ENCODE measurements at regions not wholly inside any gene's neighbourhood (a gene's known extent, or its start where the extent isn't known, plus 50 kb on each side); places are given as distances from the start of the nearest gene placed in this dataset.
"Not testable (repeated sequence)": the region's sequence is repeated elsewhere in the genome, so short reads cannot be mapped to it uniquely, and the experiment has no call there.

- Histone ChIP-seq H3K27ac (ENCODE audit: low read depth, low read length) (no peak overlapping the region), H3K36me3 (ENCODE audit: control insufficient read depth in 1 of 2, insufficient read depth in 2 of 2, low read length in 2 of 2) (no peaks in the 10 kb centered on the region), H3K4me1 (ENCODE audit: control insufficient read depth in 1 of 2, insufficient read depth in 2 of 2, low read length in 2 of 2) (peaks cover 6% of the 10 kb centered on the region in 2 donors)
Measured at GRCh38 chr12:92408072-92408900, 262.6 kb upstream of the BTG1 start.

GRCh38 chr12:92406404-92407070 lies 260.9 kb upstream of the BTG1 start:
- H3K27me3 ChIP-seq (ENCODE audit: control insufficient read depth in 1 of 2, insufficient read depth in 2 of 2, low read length in 2 of 2); H3K9ac ChIP-seq (ENCODE audit: low read depth in 1 of 2, low read length in 2 of 2); H3K36me3 ChIP-seq (ENCODE audit: control insufficient read depth in 1 of 2, insufficient read depth in 2 of 2, low read length in 2 of 2); H3K9me3 ChIP-seq (ENCODE audit: control insufficient read depth in 1 of 2, low read length in 2 of 2); H3K27ac ChIP-seq (ENCODE audit: low read depth, low read length); H3K4me3 ChIP-seq (ENCODE audit: low read depth in 1 of 2, low read length in 2 of 2): not testable (repeated sequence)
- H3K4me1 ChIP-seq (ENCODE audit: control insufficient read depth in 1 of 2, insufficient read depth in 2 of 2, low read length in 2 of 2), result peaks cover 10 to 12% of the 10 kb centered on the region in 2 donors

More at GRCh38 chr12:92408072-92408900, 262.6 kb upstream of the BTG1 start:
- Histone ChIP-seq H3K9ac (ENCODE audit: low read depth in 1 of 2, low read length in 2 of 2) (no peak overlapping the region), H3K9me3 (ENCODE audit: control insufficient read depth in 1 of 2, low read length in 2 of 2) (peaks cover 0 to 5% of the 10 kb centered on the region in 2 donors), H3K27me3 (ENCODE audit: control insufficient read depth in 1 of 2, insufficient read depth in 2 of 2, low read length in 2 of 2) (no peaks in the 10 kb centered on the region), H3K4me3 (ENCODE audit: low read depth in 1 of 2, low read length in 2 of 2) (no peak overlapping the region)

- not testable (repeated sequence) for H3K27ac ChIP-seq (ENCODE audit: low read depth, low read length); H3K9ac ChIP-seq (ENCODE audit: low read depth in 1 of 2, low read length in 2 of 2); H3K9me3 ChIP-seq (ENCODE audit: control insufficient read depth in 1 of 2, low read length in 2 of 2); H3K27me3 ChIP-seq (ENCODE audit: control insufficient read depth in 1 of 2, insufficient read depth in 2 of 2, low read length in 2 of 2); H3K4me3 ChIP-seq (ENCODE audit: low read depth in 1 of 2, low read length in 2 of 2); H3K36me3 ChIP-seq (ENCODE audit: control insufficient read depth in 1 of 2, insufficient read depth in 2 of 2, low read length in 2 of 2)
- peaks cover 10 to 12% of the 10 kb centered on the region in 2 donors for H3K4me1 ChIP-seq (ENCODE audit: control insufficient read depth in 1 of 2, insufficient read depth in 2 of 2, low read length in 2 of 2)
Measured at GRCh38 chr12:92405801-92406251, 260.2 kb upstream of the BTG1 start.

GRCh38 chr12:92404921-92405320 lies 259.3 kb upstream of the BTG1 start:
- no peak overlapping the region for H3K9ac ChIP-seq (ENCODE audit: low read depth in 1 of 2, low read length in 2 of 2)

GRCh38 chr12:92404259-92404894 lies 258.7 kb upstream of the BTG1 start:
- Histone ChIP-seq H3K4me1 (ENCODE audit: control insufficient read depth in 1 of 2, insufficient read depth in 2 of 2, low read length in 2 of 2) (peaks cover 10 to 18% of the 10 kb centered on the region in 2 donors), H3K9me3 (ENCODE audit: control insufficient read depth in 1 of 2, low read length in 2 of 2) (peaks cover 0 to 5% of the 10 kb centered on the region in 2 donors), H3K36me3 (ENCODE audit: control insufficient read depth in 1 of 2, insufficient read depth in 2 of 2, low read length in 2 of 2) (no peaks in the 10 kb centered on the region)

More at GRCh38 chr12:92404921-92405320, 259.3 kb upstream of the BTG1 start:
- H3K27ac ChIP-seq (ENCODE audit: low read depth, low read length), result no peak overlapping the region
- H3K9me3 ChIP-seq (ENCODE audit: control insufficient read depth in 1 of 2, low read length in 2 of 2), result peaks cover 0 to 5% of the 10 kb centered on the region in 2 donors
- no peak overlapping the region for H3K4me3 ChIP-seq (ENCODE audit: low read depth in 1 of 2, low read length in 2 of 2)
- H3K27me3 ChIP-seq (ENCODE audit: control insufficient read depth in 1 of 2, insufficient read depth in 2 of 2, low read length in 2 of 2), result no peaks in the 10 kb centered on the region
- H3K36me3 ChIP-seq (ENCODE audit: control insufficient read depth in 1 of 2, insufficient read depth in 2 of 2, low read length in 2 of 2), result no peaks in the 10 kb centered on the region
- H3K4me1 ChIP-seq (ENCODE audit: control insufficient read depth in 1 of 2, insufficient read depth in 2 of 2, low read length in 2 of 2), result peaks cover 10 to 13% of the 10 kb centered on the region in 2 donors

GRCh38 chr12:92403210-92404175 lies 257.8 kb upstream of the BTG1 start:
- Histone ChIP-seq H3K9ac (ENCODE audit: low read depth in 1 of 2, low read length in 2 of 2) (no peak overlapping the region), H3K36me3 (ENCODE audit: control insufficient read depth in 1 of 2, insufficient read depth in 2 of 2, low read length in 2 of 2) (no peaks in the 10 kb centered on the region), H3K4me1 (ENCODE audit: control insufficient read depth in 1 of 2, insufficient read depth in 2 of 2, low read length in 2 of 2) (peaks cover 10 to 20% of the 10 kb centered on the region in 2 donors), H3K27me3 (ENCODE audit: control insufficient read depth in 1 of 2, insufficient read depth in 2 of 2, low read length in 2 of 2) (no peaks in the 10 kb centered on the region), H3K27ac (ENCODE audit: low read depth, low read length) (no peak overlapping the region), H3K4me3 (ENCODE audit: low read depth in 1 of 2, low read length in 2 of 2) (no peak overlapping the region), H3K9me3 (ENCODE audit: control insufficient read depth in 1 of 2, low read length in 2 of 2) (peaks cover 0 to 5% of the 10 kb centered on the region in 2 donors)

More at GRCh38 chr12:92404259-92404894, 258.7 kb upstream of the BTG1 start:
- Histone ChIP-seq H3K9ac (ENCODE audit: low read depth in 1 of 2, low read length in 2 of 2) (no peak overlapping the region), H3K27ac (ENCODE audit: low read depth, low read length) (no peak overlapping the region), H3K27me3 (ENCODE audit: control insufficient read depth in 1 of 2, insufficient read depth in 2 of 2, low read length in 2 of 2) (no peaks in the 10 kb centered on the region), H3K4me3 (ENCODE audit: low read depth in 1 of 2, low read length in 2 of 2) (no peak overlapping the region)

- H3K27me3 ChIP-seq (ENCODE audit: control insufficient read depth in 1 of 2, insufficient read depth in 2 of 2, low read length in 2 of 2), result no peaks in the 10 kb centered on the region
- H3K4me3 ChIP-seq (ENCODE audit: low read depth in 1 of 2, low read length in 2 of 2), result no peak overlapping the region
- H3K9me3 ChIP-seq (ENCODE audit: control insufficient read depth in 1 of 2, low read length in 2 of 2), result no peaks in the 10 kb centered on the region
- no peak overlapping the region for H3K9ac ChIP-seq (ENCODE audit: low read depth in 1 of 2, low read length in 2 of 2)
- no peak overlapping the region for H3K27ac ChIP-seq (ENCODE audit: low read depth, low read length)
- H3K4me1 ChIP-seq (ENCODE audit: control insufficient read depth in 1 of 2, insufficient read depth in 2 of 2, low read length in 2 of 2), result peaks cover 10 to 20% of the 10 kb centered on the region in 2 donors
- H3K36me3 ChIP-seq (ENCODE audit: control insufficient read depth in 1 of 2, insufficient read depth in 2 of 2, low read length in 2 of 2), result no peaks in the 10 kb centered on the region
Measured at GRCh38 chr12:92402415-92402814, 256.8 kb upstream of the BTG1 start.

- no peak overlapping the region for H3K4me3 ChIP-seq (ENCODE audit: low read depth in 1 of 2, low read length in 2 of 2)
- H3K27ac ChIP-seq (ENCODE audit: low read depth, low read length), result no peak overlapping the region
- no peaks in the 10 kb centered on the region for H3K9me3 ChIP-seq (ENCODE audit: control insufficient read depth in 1 of 2, low read length in 2 of 2)
- H3K9ac ChIP-seq (ENCODE audit: low read depth in 1 of 2, low read length in 2 of 2), result no peak overlapping the region
- no peaks in the 10 kb centered on the region for H3K27me3 ChIP-seq (ENCODE audit: control insufficient read depth in 1 of 2, insufficient read depth in 2 of 2, low read length in 2 of 2)
- peaks cover 10 to 20% of the 10 kb centered on the region in 2 donors for H3K4me1 ChIP-seq (ENCODE audit: control insufficient read depth in 1 of 2, insufficient read depth in 2 of 2, low read length in 2 of 2)
- H3K36me3 ChIP-seq (ENCODE audit: control insufficient read depth in 1 of 2, insufficient read depth in 2 of 2, low read length in 2 of 2), result no peaks in the 10 kb centered on the region
Measured at GRCh38 chr12:92400006-92400405, 254.4 kb upstream of the BTG1 start.

GRCh38 chr12:92398565-92399309 lies 253.1 kb upstream of the BTG1 start:
- peaks cover 3 to 16% of the 10 kb centered on the region in 2 donors for H3K4me1 ChIP-seq (ENCODE audit: control insufficient read depth in 1 of 2, insufficient read depth in 2 of 2, low read length in 2 of 2)
- H3K27ac ChIP-seq (ENCODE audit: low read depth, low read length), result no peak overlapping the region
- no peak overlapping the region for H3K9ac ChIP-seq (ENCODE audit: low read depth in 1 of 2, low read length in 2 of 2)
- H3K27me3 ChIP-seq (ENCODE audit: control insufficient read depth in 1 of 2, insufficient read depth in 2 of 2, low read length in 2 of 2), result no peaks in the 10 kb centered on the region
- H3K36me3 ChIP-seq (ENCODE audit: control insufficient read depth in 1 of 2, insufficient read depth in 2 of 2, low read length in 2 of 2), result no peaks in the 10 kb centered on the region
- H3K4me3 ChIP-seq (ENCODE audit: low read depth in 1 of 2, low read length in 2 of 2), result no peak overlapping the region
- H3K9me3 ChIP-seq (ENCODE audit: control insufficient read depth in 1 of 2, low read length in 2 of 2), result peaks cover under 1 to 6% of the 10 kb centered on the region in 2 donors

Data from duodenal mucosa (tissue), 2 donors.